Neural cell (in vitro differentiated cells): ENCODE measurements at regions not wholly inside any gene's neighbourhood (a gene's known extent, or its start where the extent isn't known, plus 50 kb on each side); places are given as distances from the start of the nearest gene placed in this dataset.

ENCODE experiments used
- H2AFZ ChIP-seq: fragments of 200-600, 300-800 bp; sonication (generic), shearing (Covaris generic); 2 replicates; pipeline ENCODE4 v1.6.0; 2014; ENCODE audit warnings: low read depth, mild to moderate bottlenecking, antibody characterized with exemption, low read length, moderate library complexity
- H3F3A ChIP-seq: fragments of 200-600 bp; shearing (Covaris generic); 2 replicates; pipeline ENCODE4 v1.6.1; 2016; ENCODE audit warnings: mild to moderate bottlenecking, moderate library complexity, mixed read lengths, antibody characterized with exemption, low read length; ENCODE audit not compliant: insufficient read depth, poor library complexity, severe bottlenecking
- H3K27ac ChIP-seq: fragments of 200-600, 300-800 bp; sonication (generic), shearing (Covaris generic); 2 replicates; pipeline ENCODE4 v1.5.1; 2014; ENCODE audit warnings: mild to moderate bottlenecking, low read length, moderate library complexity
- H3K27me3 ChIP-seq: fragments of 300-800, 200-600 bp; sonication (generic), shearing (Covaris generic); 2 replicates; pipeline ENCODE4 v1.6.0; 2014; ENCODE audit warnings: mild to moderate bottlenecking, low read depth, low read length, moderate library complexity; ENCODE audit not compliant: insufficient read depth
- H3K36me3 ChIP-seq: fragments of 300-800, 200-600 bp; sonication (generic), shearing (Covaris generic); 2 replicates; pipeline ENCODE4 v1.5.1; 2014; ENCODE audit warnings: mild to moderate bottlenecking, antibody characterized with exemption, low read length, moderate library complexity; ENCODE audit not compliant: insufficient read depth
- H3K4me2 ChIP-seq: fragments of 300-800, 200-600 bp; sonication (generic), shearing (Covaris generic); 2 replicates; pipeline ENCODE4 v1.6.0; 2014; ENCODE audit warnings: mild to moderate bottlenecking, low read length
- H3K4me3 ChIP-seq: fragments of 300-800, 200-600 bp; sonication (generic), shearing (Covaris generic); 2 replicates; pipeline ENCODE4 v1.5.1; 2014; ENCODE audit warnings: mild to moderate bottlenecking, low read length, moderate library complexity
- H3K79me2 ChIP-seq: fragments of 200-600 bp; shearing (Covaris generic); replicated peaks from 2 replicates; pipeline ENCODE4 v1.6.0; 2014; ENCODE audit warnings: mild to moderate bottlenecking, low read length, moderate library complexity; ENCODE audit not compliant: insufficient read depth
- H3K9ac ChIP-seq: fragments of 300-800, 200-600 bp; sonication (generic), shearing (Covaris generic); 2 replicates; pipeline ENCODE4 v1.6.1; 2016; ENCODE audit warnings: mild to moderate bottlenecking, low read length, mixed read lengths
- H3K9me2 ChIP-seq: fragments of 200-600 bp; shearing (Covaris generic); 2 replicates; pipeline ENCODE4 v1.6.1; 2016; ENCODE audit warnings: mild to moderate bottlenecking, low read length, mixed read lengths; ENCODE audit not compliant: insufficient read depth
- H3K9me3 ChIP-seq: fragments of 200-600, 300-800 bp; sonication (generic), shearing (Covaris generic); 2 replicates; pipeline ENCODE4 v1.6.1; 2016; ENCODE audit warnings: mild to moderate bottlenecking, mixed run types, low read length, moderate library complexity, mixed read lengths
- H4K20me1 ChIP-seq: fragments of 200-600 bp; shearing (Covaris generic); 2 replicates; pipeline ENCODE4 v1.6.1; 2016; ENCODE audit warnings: mild to moderate bottlenecking, mixed run types; ENCODE audit not compliant: insufficient read depth
- EP300 ChIP-seq: fragments of 450-650 bp; conservative IDR thresholded peaks from 2 replicates; pipeline ENCODE4 v1.6.1; 2014; ENCODE audit warnings: antibody characterized with exemption, mild to moderate bottlenecking, moderate library complexity; ENCODE audit not compliant: poor library complexity, severe bottlenecking
- EZH2 ChIP-seq: fragments of 200-600, 300-800 bp; shearing (Covaris generic), sonication (generic); IDR thresholded peaks from 2 replicates; pipeline ENCODE4 v1.6.1; 2014; ENCODE audit warnings: antibody characterized with exemption, low read length, borderline replicate concordance, mild to moderate bottlenecking; ENCODE audit not compliant: insufficient read depth, poor library complexity, severe bottlenecking
- MXI1 ChIP-seq: fragments of 450-650 bp; conservative IDR thresholded peaks from 2 replicates; pipeline ENCODE4 v1.6.1; 2014; ENCODE audit warnings: antibody characterized with exemption, mild to moderate bottlenecking; ENCODE audit not compliant: poor library complexity, severe bottlenecking
- POLR2AphosphoS5 ChIP-seq: IDR thresholded peaks from 2 replicates; pipeline ENCODE4 v1.6.1; 2012
- RAD21 ChIP-seq: fragments of 450-650 bp; conservative IDR thresholded peaks from 2 replicates; pipeline ENCODE4 v1.6.1; 2014; ENCODE audit warnings: antibody characterized with exemption, mild to moderate bottlenecking, moderate library complexity
- SMC3 ChIP-seq: fragments of 450-650 bp; conservative IDR thresholded peaks from 2 replicates; pipeline ENCODE4 v1.6.1; 2014; ENCODE audit warnings: antibody characterized with exemption, mild to moderate bottlenecking, moderate library complexity; ENCODE audit not compliant: poor library complexity
- TAF1 ChIP-seq: IDR thresholded peaks from 2 replicates; pipeline ENCODE4 v1.6.1; 2012; ENCODE audit warnings: low read depth
- TF ChIP-seq, protein P1 (sequence below): fragments of 450-650 bp; IDR thresholded peaks from 2 replicates; pipeline ENCODE4 v1.5.1; 2014; ENCODE audit warnings: antibody characterized with exemption, mild to moderate bottlenecking, moderate library complexity; ENCODE audit not compliant: poor library complexity, severe bottlenecking

DNA sequence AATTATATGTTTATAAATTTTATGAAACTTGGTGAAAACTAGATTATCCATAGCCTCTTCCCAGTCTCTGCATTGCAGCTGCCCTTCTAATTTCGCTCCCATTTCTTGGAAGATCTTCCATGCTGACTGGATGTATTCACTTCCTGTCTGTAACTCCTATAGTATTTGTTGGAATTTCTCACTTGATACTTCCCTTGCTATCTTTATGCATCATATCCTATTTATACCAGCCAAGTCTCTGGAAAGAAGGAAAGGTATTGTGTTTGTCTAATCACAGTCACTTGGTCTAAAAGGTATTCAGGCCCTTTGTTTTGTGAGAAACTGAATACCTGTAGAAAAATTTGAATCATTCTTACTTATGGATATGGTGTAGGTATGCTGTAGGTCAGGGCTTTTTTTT lies 870.9 kb upstream of the FRG1 start:
- Histone ChIP-seq H3F3A (no peaks in the 10 kb centered on the region), H3K9me2 (no peaks in the 10 kb centered on the region), H3K4me3 (no peak overlapping the region), H3K9me3 (peaks cover under 1% of the 10 kb centered on the region), H3K79me2 (no peaks in the 10 kb centered on the region), H3K9ac (no peak overlapping the region), H2AFZ (no peak overlapping the region), H3K36me3 (no peaks in the 10 kb centered on the region), H3K27ac (no peak overlapping the region), H3K4me2 (no peak overlapping the region), H4K20me1 (no peaks in the 10 kb centered on the region), H3K27me3 (no peaks in the 10 kb centered on the region)
- TF ChIP-seq SMC3 (no peak), RAD21 (no peak), MXI1 (no peak), POLR2AphosphoS5 (no peak), EP300 (no peak), TAF1 (no peak)

DNA sequence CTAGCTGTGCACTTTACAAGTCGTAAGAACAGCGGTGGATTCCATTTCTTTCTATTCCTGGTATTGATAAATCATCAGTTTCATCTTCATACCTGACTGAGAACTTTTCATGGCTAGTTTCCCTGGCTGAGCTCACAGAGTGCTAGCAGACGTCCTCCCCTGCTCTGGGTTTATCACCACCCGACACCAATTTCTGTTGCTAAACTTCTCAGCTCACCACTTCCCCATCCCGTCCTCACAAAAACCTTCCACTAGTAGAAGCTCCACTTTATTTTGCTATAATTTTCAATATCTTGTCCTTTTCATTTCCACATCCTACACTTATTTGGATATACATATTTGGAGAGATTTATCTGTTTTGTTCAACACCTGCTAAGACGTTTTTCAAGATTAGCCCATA lies 869.4 kb upstream of the FRG1 start:
- Histone ChIP-seq H3K27ac (no peak overlapping the region), H3K27me3 (no peaks in the 10 kb centered on the region), H3K4me2 (no peak overlapping the region), H3K4me3 (no peak overlapping the region), H4K20me1 (no peaks in the 10 kb centered on the region), H3K9me2 (no peaks in the 10 kb centered on the region), H2AFZ (no peak overlapping the region), H3K9me3 (peaks cover 3% of the 10 kb centered on the region), H3K9ac (no peak overlapping the region), H3K79me2 (no peaks in the 10 kb centered on the region), H3K36me3 (no peaks in the 10 kb centered on the region), H3F3A (no peaks in the 10 kb centered on the region)
- TF ChIP-seq TAF1 (no peak), MXI1 (no peak), RAD21 (no peak), POLR2AphosphoS5 (no peak)

- Histone ChIP-seq H3K9me2 (no peaks in the 10 kb centered on the region), H3K36me3 (no peaks in the 10 kb centered on the region), H3K4me3 (no peak overlapping the region), H3K27ac (no peak overlapping the region), H3K27me3 (no peaks in the 10 kb centered on the region), H3K9ac (no peak overlapping the region), H3K4me2 (no peak overlapping the region), H3K79me2 (no peaks in the 10 kb centered on the region), H2AFZ (no peak overlapping the region), H4K20me1 (no peaks in the 10 kb centered on the region), H3F3A (no peaks in the 10 kb centered on the region), H3K9me3 (peaks cover 3% of the 10 kb centered on the region)
- TF ChIP-seq, protein P1, sequence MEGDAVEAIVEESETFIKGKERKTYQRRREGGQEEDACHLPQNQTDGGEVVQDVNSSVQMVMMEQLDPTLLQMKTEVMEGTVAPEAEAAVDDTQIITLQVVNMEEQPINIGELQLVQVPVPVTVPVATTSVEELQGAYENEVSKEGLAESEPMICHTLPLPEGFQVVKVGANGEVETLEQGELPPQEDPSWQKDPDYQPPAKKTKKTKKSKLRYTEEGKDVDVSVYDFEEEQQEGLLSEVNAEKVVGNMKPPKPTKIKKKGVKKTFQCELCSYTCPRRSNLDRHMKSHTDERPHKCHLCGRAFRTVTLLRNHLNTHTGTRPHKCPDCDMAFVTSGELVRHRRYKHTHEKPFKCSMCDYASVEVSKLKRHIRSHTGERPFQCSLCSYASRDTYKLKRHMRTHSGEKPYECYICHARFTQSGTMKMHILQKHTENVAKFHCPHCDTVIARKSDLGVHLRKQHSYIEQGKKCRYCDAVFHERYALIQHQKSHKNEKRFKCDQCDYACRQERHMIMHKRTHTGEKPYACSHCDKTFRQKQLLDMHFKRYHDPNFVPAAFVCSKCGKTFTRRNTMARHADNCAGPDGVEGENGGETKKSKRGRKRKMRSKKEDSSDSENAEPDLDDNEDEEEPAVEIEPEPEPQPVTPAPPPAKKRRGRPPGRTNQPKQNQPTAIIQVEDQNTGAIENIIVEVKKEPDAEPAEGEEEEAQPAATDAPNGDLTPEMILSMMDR = no peak
- TF ChIP-seq POLR2AphosphoS5 (no peak), TAF1 (no peak), EZH2 (no peak), MXI1 (no peak), SMC3 (no peak), RAD21 (no peak)
Measured at GRCh38 chr4:189073739-189074138, 866.9 kb upstream of the FRG1 start.

GRCh38 chr4:189081826-189082225 lies 858.8 kb upstream of the FRG1 start:
- Histone ChIP-seq H2AFZ (no peak overlapping the region), H3K27ac (no peak overlapping the region), H3K9me3 (no peaks in the 10 kb centered on the region), H3K4me3 (no peak overlapping the region), H4K20me1 (no peaks in the 10 kb centered on the region), H3K27me3 (no peaks in the 10 kb centered on the region), H3K9ac (no peak overlapping the region), H3K36me3 (no peaks in the 10 kb centered on the region), H3K4me2 (no peak overlapping the region), H3F3A (no peaks in the 10 kb centered on the region), H3K79me2 (no peaks in the 10 kb centered on the region), H3K9me2 (no peaks in the 10 kb centered on the region)
- TF ChIP-seq RAD21 = no peak
